HepG2 (cell line): ENCODE measurements at regions not wholly inside any gene's neighbourhood (a gene's known extent, or its start where the extent isn't known, plus 50 kb on each side); places are given as distances from the start of the nearest gene placed in this dataset.
"Not testable (repeated sequence)": the region's sequence is repeated elsewhere in the genome, so short reads cannot be mapped to it uniquely, and the experiment has no call there.

Source experiments
- ATAC-seq: fragments of 200-7000 bp; cut with Tn5 transposase; 3 replicates; pipeline ENCODE4 v1.9.1; 2020; ENCODE audit warnings: mild to moderate bottlenecking, moderate library complexity
- BruUV-seq: library from RNA; stranded (reverse); fragments of 400-500 nt; replicated peaks from 2 replicates; lab custom pipeline; 2021; lab: Mats Ljungman, UMichigan
- CTCF ChIA-PET: fragments of 300-600 bp; formaldehyde crosslinking; extraction: SDS; loops from one replicate; lab custom pipeline; 2021; ENCODE audit warnings: low total read pairs, inconsistent platforms, low intra/inter-chr PET ratio; lab: Yijun Ruan, JAX
- POLR2A ChIA-PET: fragments of 350-600 bp; sonication (Branson Sonifier 250); formaldehyde crosslinking; loops from one replicate; lab custom pipeline; 2020; ENCODE audit warnings: antibody characterized with exemption, inconsistent platforms; lab: Yijun Ruan, JAX
- DNase-seq: peaks from one replicate; pipeline ENCODE4 v3.0.0-alpha.2; 2015; ENCODE audit warnings: low spot score
- FAIRE-seq: peaks from 3 replicates; lab custom pipeline; 2011; peaks lifted over from hg19 to GRCh38; lab: Jason Lieb, UNC
- H2AFZ ChIP-seq: one replicate; pipeline ENCODE4 v1.6.1; 2011; ENCODE audit warnings: low read length, inconsistent platforms
- H3K27ac ChIP-seq: fragments of 300-600 bp; 3 replicates; pipeline ENCODE4 v1.8.0; 2011; ENCODE audit warnings: mixed run types, mild to moderate bottlenecking, mixed read lengths, low read length, inconsistent platforms; ENCODE audit not compliant: insufficient read depth; ENCODE audit errors: extremely low read length
- H3K27me3 ChIP-seq, 2 experiments: fragments of 200-600 bp in 1 of 2; 2 replicates in 1 of 2; 3 replicates in 1 of 2; pipeline versions ENCODE4 v1.6.0 to v1.8.0; 2011; ENCODE audit warnings: low read length in 2 of 2, mild to moderate bottlenecking in 2 of 2, moderate library complexity in 2 of 2, inconsistent platforms in 1 of 2; ENCODE audit not compliant: insufficient read depth in 2 of 2, control insufficient read depth in 1 of 2
- H3K36me3 ChIP-seq, 2 experiments: fragments of 200-600 bp in 1 of 2; replicated peaks in 1 of 2; 2 replicates in 1 of 2; 3 replicates in 1 of 2; pipeline versions ENCODE4 v1.5.1 to v1.8.0; 2011; ENCODE audit warnings: low read length in 2 of 2, inconsistent platforms in 1 of 2; ENCODE audit not compliant: insufficient read depth in 2 of 2, control insufficient read depth in 1 of 2
- H3K4me1 ChIP-seq: 2 replicates; pipeline ENCODE4 v1.5.1; 2012; ENCODE audit warnings: low read length, inconsistent platforms; ENCODE audit not compliant: insufficient read depth
- H3K4me2 ChIP-seq: 2 replicates; pipeline ENCODE4 v1.6.0; 2011; ENCODE audit warnings: low read depth, low read length, inconsistent platforms
- H3K4me3 ChIP-seq, 3 experiments: fragments of 200-600 bp in 1 of 3; sonication (generic), shearing (Covaris generic) in 1 of 3; replicated peaks in 1 of 3; 2 replicates each; pipeline ENCODE4 v1.5.1; 2011 to 2016; ENCODE audit warnings: low read length in 3 of 3, inconsistent platforms in 2 of 3, low read depth in 2 of 3, mild to moderate bottlenecking in 2 of 3, control low read depth in 1 of 3, mixed read lengths in 1 of 3; ENCODE audit not compliant: insufficient read depth in 1 of 3
- H3K79me2 ChIP-seq: one replicate; pipeline ENCODE4 v1.6.1; 2011; ENCODE audit warnings: low read length, inconsistent platforms; ENCODE audit not compliant: insufficient read depth
- H3K9ac ChIP-seq: 2 replicates; pipeline ENCODE4 v1.6.0; 2011; ENCODE audit warnings: mild to moderate bottlenecking, low read depth, low read length, inconsistent platforms; ENCODE audit not compliant: insufficient read depth
- H3K9me3 ChIP-seq: 2 replicates; pipeline ENCODE4 v1.5.1; 2012; ENCODE audit warnings: mild to moderate bottlenecking, low read length
- H4K20me1 ChIP-seq: 2 replicates; pipeline ENCODE4 v1.6.0; 2011; ENCODE audit warnings: inconsistent platforms, mild to moderate bottlenecking, low read length, moderate library complexity; ENCODE audit not compliant: insufficient read depth
- HOXD1 ChIP-seq: sonication (generic); formaldehyde crosslinking; IDR thresholded peaks from 2 replicates; pipeline ENCODE4 v1.5.0; 2020; ENCODE audit warnings: missing genetic modification reagents
- NFRKB ChIP-seq: fragments of 450-650 bp; IDR thresholded peaks from 2 replicates; pipeline ENCODE4 v1.6.1; 2017
- SATB2 ChIP-seq: sonication (generic); formaldehyde crosslinking; IDR thresholded peaks from 2 replicates; pipeline ENCODE4 v1.5.0; 2020; ENCODE audit warnings: missing genetic modification reagents
- STAG1 ChIP-seq: sonication (generic); formaldehyde crosslinking; IDR thresholded peaks from 2 replicates; pipeline ENCODE4 v1.4.0; 2020; ENCODE audit warnings: missing genetic modification reagents
- TCF7 ChIP-seq: sonication (generic); IDR thresholded peaks from 2 replicates; pipeline ENCODE4 v1.6.1; 2016; ENCODE audit warnings: antibody characterized with exemption, low read depth
- ZNF143 ChIP-seq: sonication (generic); formaldehyde crosslinking; IDR thresholded peaks from 2 replicates; pipeline ENCODE4 v1.4.0; 2020; ENCODE audit warnings: missing genetic modification reagents
- ZUFSP ChIP-seq: sonication (generic); formaldehyde crosslinking; IDR thresholded peaks from 2 replicates; pipeline ENCODE4 v1.9.0; 2021; ENCODE audit warnings: missing genetic modification reagents, mild to moderate bottlenecking, borderline replicate concordance
- WGBS: methylation state at CpG from one replicate; pipeline ENCODE4 v1.1.6; 2017; ENCODE audit warnings: low lambda C conversion rate; 5-methylcytosine and 5-hydroxymethylcytosine counted together
- in situ Hi-C: cut with HindIII; loops from 2 replicates; pipeline ENCODE4 v1.10.0; 2017; ENCODE audit warnings: low pct_unique_long_range_greater_than_20kb; ENCODE audit not compliant: extremely low pct_ligation_motif_present
- intact Hi-C: fragments of 100-400 bp; cut with micrococcal nuclease; formaldehyde crosslinking; loops from one replicate; pipeline ENCODE4 v1.10.0; 2022; ENCODE audit not compliant: unreplicated experiment
- TF ChIP-seq, protein P1 (sequence below): sonication (generic); formaldehyde crosslinking; IDR thresholded peaks from 2 replicates; pipeline ENCODE4 v1.4.0; 2020; ENCODE audit warnings: mild to moderate bottlenecking, missing genetic modification reagents

DNA sequence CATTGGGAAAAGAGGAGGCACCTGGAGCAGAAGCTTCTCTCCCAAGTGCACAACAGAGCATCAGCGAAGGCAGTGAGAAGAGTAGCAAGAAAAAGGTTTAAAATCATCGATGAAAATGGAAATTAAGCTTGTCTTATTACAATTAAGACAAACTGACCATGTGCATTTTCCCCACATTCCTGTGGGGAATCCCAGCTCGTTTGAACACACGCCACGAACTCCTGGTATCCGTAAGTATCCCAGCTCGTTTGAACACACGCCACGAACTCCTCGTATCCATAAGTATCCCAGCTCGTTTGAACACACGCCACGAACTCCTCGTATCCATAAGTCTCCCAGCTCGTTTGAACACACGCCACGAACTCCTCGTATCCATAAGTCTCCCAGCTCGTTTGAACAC is 67.7 kb upstream of the METRNL start:
- 95% methylated on average over 19 of the region's 19 CpGs for WGBS
- H3K27ac ChIP-seq, in situ Hi-C loops, H3K4me3 ChIP-seq, H4K20me1 ChIP-seq, H3K36me3 ChIP-seq, H3K4me2 ChIP-seq, H3K79me2 ChIP-seq, BruUV-seq, H3K4me1 ChIP-seq, POLR2A ChIA-PET, FAIRE-seq, H3K9me3 ChIP-seq, H3K9ac ChIP-seq, H3K27me3 ChIP-seq, CTCF ChIA-PET, H2AFZ ChIP-seq, ATAC-seq, DNase-seq, intact Hi-C loops: not testable (repeated sequence)

GRCh38 chr17:83012200-83012785 is 67.1 kb upstream of the METRNL start:
- FAIRE-seq = no peak
- no peak overlapping the region for H2AFZ ChIP-seq
- H3K27ac ChIP-seq = no peak overlapping the region
- WGBS = 96% methylated on average over 23 of the region's 23 CpGs
- no peaks in the 10 kb centered on the region for H3K27me3 ChIP-seq
- no peaks in the 10 kb centered on the region for H4K20me1 ChIP-seq
- H3K4me2 ChIP-seq = no peak overlapping the region
- peaks cover 8% of the 10 kb centered on the region; the same call in 1 of the 2 replicates for H3K4me1 ChIP-seq
- H3K9ac ChIP-seq = no peak overlapping the region
- in situ Hi-C loops = no loop called here
- H3K9me3 ChIP-seq = no peaks in the 10 kb centered on the region
- no peaks in the 10 kb centered on the region for H3K79me2 ChIP-seq
- TF ChIP-seq ZUFSP (no peak), NFRKB (no peak), HOXD1 (no peak), STAG1 (no peak), TCF7 (no peak), ZNF143 (CRISPR knock-in tag) (no peak), SATB2 (CRISPR knock-in tag) (no peak)
- TF ChIP-seq, protein P1, sequence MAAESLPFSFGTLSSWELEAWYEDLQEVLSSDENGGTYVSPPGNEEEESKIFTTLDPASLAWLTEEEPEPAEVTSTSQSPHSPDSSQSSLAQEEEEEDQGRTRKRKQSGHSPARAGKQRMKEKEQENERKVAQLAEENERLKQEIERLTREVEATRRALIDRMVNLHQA (CRISPR knock-in tag) = no peak
- peaks cover 6% of the 10 kb centered on the region in 2 experiments; a peak in 3 of 5 replicates for H3K36me3 ChIP-seq
- no TSS peak for BruUV-seq
- H3K4me3 ChIP-seq = no peak overlapping the region
- ChIA-PET CTCF (no interaction called here), POLR2A (no interaction called here)
- DNase-seq = no peak
- intact Hi-C loops = no loop called here
- no peak for ATAC-seq
